HG02885 (cell line): ENCODE measurements at regions not wholly inside any gene's neighbourhood (a gene's known extent, or its start where the extent isn't known, plus 50 kb on each side); places are given as distances from the start of the nearest gene placed in this dataset.
"Not testable (repeated sequence)": the region's sequence is repeated elsewhere in the genome, so short reads cannot be mapped to it uniquely, and the experiment has no call there.

Experiments
- ATAC-seq: cut with Tn5 transposase; IDR thresholded peaks from one replicate; pipeline ENCODE4 v1.9.1; 2021; ENCODE audit warnings: mild to moderate bottlenecking; ENCODE audit not compliant: unreplicated experiment, poor library complexity

GRCh38 chr6:154920495-154921200, 74.5 kb upstream of the TIAM2 start:
- no peak for ATAC-seq

GRCh38 chr6:154921482-154921881, 73.6 kb upstream of the TIAM2 start:
- ATAC-seq: peak; percentile 51

GRCh38 chr6:154923199-154923869, 71.8 kb upstream of the TIAM2 start:
- no peak for ATAC-seq

DNA sequence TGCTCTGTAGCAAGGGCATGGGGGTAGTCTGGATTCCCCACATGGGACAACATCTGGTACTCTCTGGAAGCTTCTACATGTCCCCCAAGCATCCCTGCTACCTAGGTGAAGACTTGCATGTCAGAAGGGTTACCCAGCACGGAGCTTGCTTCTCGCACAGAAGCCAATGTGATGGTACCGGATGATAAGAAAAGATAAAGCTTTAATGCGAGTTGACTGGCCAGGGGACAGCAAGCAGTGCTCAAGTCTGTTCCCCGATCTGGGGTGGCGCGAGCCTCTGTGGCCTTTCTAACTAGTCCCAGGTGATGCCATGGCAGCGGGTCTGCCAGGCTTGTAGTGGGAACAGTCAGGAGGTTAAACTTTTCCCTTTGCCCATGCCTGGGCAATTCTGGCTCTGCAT, 70.0 kb upstream of the TIAM2 start:
- no peak for ATAC-seq

DNA sequence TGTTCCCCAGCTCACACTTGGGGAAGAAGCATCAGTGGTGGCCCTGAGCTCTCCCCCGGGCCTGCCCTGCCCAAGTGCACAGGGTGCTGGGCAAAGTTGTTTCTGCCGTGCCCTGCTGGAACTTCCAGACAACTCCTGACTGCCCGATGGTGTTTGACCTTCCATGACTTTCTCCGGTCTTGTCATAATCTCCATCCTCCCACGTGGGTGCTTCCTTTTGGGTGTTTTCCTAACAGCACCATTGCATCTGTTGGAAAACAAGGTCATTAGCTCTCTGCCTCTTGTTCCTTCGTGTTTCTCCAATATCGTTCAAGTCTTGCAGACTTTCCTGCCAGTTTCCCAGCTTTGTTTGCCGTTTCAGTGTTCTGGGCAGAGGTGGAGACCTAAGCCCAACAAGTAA, 68.7 kb upstream of the TIAM2 start:
- ATAC-seq: no peak

DNA sequence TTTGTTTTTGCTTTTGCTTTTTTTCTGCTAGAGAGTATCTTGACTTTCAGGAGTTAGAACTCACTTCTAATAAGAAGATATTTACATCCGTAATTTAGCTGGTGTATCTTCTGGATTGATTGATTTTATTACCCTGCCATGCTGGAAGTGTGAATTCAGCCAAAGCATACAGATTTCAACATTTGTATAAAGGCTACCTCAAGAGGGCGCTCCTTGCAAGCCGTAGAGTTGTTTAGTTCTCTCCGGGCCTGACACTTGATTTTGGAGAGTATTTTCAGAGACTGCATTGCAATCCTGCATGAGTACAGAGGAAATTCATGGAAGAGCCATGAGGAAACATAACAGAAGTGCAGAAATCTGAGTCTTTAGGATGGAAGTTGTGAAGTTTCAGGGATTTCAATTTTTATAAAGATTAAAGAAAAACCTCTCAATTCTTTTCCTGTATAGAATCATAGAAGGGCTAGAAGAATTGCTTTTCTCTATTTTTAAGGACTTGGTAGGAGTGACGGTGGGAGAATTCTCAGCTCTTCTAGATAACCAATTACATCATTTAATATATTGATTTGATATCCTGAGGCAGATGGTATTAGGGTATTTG, 66.7 kb upstream of the TIAM2 start:
- ATAC-seq: peak; percentile 63

DNA sequence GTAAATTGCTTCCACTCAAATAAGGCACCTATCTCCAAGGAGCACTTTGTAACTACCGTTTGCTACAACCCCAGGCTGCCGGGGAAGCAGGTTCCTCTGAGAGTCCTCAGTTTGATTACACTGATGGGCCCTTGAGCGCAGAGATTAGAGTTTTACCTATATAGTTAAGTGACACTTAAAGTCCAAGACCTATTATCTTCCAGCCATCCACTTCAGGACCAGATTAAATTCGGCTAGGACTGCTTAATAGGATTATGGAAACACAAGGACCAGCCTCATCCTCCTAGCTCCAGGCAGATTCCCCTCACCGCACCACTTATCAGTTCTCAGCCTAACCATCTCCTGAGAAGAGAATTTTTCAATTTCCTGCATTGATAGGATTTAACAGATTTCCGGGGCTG, 64.7 kb upstream of the TIAM2 start:
- no peak for ATAC-seq

DNA sequence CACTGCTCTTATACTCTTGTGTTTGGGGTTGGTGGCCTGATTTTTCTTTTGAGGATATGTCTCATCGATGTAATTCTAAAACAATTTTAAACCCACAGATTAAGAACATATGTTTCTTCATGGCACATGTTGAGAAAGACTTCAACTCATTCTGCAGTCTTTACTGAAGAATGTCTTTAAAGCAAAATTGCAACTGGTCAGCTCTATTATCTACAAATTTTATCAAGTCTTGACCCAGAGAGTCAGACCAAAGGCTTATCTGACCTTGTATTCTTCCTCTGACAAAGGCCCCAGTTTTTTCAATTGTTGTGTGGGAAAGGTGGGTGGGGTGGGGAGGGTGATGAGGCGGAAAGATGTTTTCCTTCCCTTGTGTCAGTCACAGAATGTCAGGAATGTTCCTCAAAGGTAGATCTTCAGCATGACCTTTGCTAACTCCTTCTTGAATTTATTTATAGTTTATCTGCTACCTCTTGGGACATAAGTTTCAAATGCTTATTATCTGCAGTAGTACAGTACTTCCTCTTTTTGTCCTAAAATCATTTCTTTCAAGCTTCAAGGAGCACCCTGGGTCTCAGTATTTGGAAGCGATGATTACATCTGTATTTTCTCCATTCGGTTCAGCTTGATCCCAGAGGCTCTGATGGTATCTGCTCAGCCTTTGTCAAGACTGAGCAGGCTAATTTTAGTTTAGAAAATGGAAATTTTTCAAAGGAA, 63.2 kb upstream of the TIAM2 start:
- no peak for ATAC-seq

GRCh38 chr6:154932515-154933027, 62.5 kb upstream of the TIAM2 start:
- ATAC-seq: no peak

DNA sequence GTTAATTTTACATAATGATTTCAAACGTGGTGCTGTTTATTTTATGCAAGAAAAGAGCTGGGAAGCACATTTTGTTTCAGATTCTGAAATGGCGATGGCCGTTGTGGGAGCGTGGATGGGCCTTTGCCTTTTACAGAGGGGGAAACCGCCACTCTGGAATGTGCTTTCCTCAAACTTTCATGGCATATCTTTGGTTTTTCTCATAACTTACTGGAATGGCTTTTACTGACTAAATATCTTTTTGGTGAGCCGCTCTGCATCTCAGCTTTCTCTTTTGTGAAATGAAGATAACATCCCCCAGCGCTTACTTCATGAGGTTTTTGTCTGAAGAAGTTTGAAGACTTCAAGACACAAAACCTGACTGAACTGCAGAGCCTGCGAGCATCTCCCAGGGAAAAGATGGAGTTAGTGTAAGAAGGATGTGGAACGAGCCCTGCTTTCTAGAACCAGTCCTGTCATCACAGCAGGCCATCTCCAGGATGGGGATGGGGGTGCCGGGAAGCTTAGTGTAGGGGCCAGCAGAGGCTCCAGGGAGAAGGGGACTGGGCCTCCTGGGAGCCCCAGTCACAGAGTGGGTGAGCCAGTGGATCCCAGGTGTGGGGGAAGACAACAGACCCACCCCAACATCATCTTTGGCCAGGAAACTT, 61.8 kb upstream of the TIAM2 start:
- no peak for ATAC-seq

DNA sequence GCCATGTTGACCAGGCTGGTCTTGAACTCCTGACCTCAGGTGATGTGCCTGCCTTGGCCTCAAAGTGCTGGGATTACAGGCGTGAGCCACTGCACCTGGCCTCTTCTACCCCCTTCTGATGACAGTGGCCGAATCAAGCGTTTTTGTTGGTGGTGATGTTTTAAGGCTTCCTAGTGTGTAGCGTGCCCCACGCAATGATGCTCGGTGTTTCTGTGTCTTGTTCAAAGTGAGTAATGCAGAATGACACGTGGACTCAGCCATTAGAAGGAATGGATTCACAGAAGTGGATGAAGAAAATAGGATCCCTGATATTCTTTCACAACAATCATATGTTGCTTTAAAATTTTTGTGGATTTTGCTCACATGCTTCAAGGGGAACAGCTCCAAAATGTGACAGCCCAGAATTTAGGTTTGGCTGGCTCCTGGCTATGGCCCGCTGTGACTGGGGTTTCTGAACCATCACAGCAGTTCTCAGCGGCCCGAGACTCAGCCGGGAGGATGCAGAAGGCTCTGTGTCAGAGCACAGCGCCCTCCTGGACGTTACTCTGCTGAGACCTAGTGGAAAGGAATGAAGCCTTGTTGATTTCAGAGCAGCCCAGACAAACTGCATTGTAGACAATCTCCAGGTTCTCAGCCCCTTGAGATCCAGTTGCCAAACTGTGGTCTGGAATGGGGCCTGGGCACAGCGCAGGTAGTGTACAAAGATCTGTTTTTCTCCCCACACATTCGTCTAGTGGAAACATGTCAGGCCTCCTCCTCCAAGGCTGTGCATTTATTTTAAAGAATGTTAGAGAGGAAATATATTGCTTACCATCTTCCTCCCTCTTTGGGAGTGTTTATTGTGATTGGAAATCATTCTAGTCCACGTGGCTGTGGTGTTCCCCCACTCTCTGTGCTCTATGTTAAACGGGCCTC, 57.6 kb upstream of the TIAM2 start:
- no peak for ATAC-seq

DNA sequence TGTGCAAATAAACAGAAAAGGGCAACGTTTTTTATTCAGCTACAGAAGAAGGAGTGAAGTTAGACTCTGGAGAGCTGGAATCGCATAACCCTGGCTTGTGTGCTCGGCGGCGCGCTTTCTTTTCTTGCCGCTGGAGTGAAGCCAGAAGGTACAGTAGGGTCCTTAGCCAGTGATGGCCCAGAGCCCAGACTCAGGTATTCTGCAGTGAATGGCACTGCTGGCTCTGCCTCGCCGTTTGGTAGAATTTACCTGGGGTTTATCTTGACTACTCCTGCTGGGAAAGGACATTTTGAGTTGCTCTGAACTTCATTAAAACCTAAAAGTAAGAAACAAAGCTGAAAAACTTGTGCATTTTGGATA, 56.9 kb upstream of the TIAM2 start:
- ATAC-seq: no peak

GRCh38 chr6:154938727-154939285, 56.3 kb upstream of the TIAM2 start:
- ATAC-seq: not testable (repeated sequence)

DNA sequence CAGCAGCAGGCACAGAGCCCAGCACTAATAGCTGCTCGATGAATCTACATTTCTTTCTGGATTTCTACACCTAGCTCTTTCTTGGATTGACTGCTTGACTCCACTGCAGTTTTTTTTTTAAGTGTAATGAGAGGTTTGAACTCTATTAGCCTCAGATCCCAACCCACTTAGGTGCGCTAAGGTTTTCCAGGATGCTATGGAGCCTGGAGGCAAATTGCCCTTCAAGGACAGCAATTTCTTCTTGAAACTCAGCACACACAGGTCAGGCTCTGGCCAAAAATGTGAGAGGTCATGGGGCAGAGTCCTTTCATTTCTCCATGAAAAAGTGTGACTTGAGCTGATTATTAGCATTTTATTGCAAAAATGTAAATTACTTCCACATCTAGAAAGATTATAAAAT, 52.3 kb upstream of the TIAM2 start:
- no peak for ATAC-seq

DNA sequence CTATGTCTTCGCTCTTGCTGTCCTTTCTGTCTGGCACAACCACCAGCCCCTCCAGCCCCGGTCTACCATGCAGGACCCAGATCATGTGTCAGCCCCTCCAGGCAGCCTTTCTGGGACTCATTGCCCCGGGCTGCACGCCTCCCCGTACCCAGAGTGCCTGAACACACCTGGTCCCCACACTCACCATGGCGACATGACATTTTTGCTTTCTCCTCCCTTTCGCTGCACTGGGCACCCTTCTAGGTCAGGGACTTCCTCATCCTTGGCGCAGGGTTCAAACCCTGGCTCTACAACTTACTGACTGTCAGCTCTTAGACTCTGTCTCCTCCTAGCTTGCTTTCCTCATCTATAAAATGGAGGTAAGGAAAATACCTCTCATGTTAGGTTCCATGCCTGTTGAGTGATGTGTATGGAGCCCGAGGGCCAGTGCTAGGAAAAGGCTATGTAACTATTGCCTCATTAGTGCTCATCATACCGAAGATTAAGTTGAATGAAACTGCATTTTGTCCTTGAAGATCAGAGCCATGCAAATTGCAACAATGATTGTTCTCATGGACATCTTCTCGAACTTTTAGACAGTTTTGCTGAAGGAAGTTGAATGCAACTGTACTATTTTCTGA, 49.7 kb upstream of the TIAM2 start:
- no peak for ATAC-seq
